B cell (primary cell): ENCODE measurements at regions not wholly inside any gene's neighbourhood (a gene's known extent, or its start where the extent isn't known, plus 50 kb on each side); places are given as distances from the start of the nearest gene placed in this dataset.

Source experiments
- ATAC-seq: fragments of 200-7000 bp; cut with Tn5 transposase; one replicate; pipeline ENCODE4 v1.10.0; 2021; ENCODE audit warnings: low read depth, mild to moderate bottlenecking, moderate number of reproducible peaks, moderate library complexity
- CTCF ChIA-PET: fragments of 350-600 bp; sonication (Branson Sonifier 250); formaldehyde crosslinking; loops from one replicate; lab custom pipeline; 2021; ENCODE audit warnings: antibody characterized with exemption, inconsistent platforms; lab: Charles Lee
- POLR2A ChIA-PET: fragments of 350-600 bp; sonication (Branson Sonifier 250); formaldehyde crosslinking; loops from one replicate; lab custom pipeline; 2021; ENCODE audit warnings: antibody characterized with exemption; lab: Charles Lee
- DNase-seq: peaks from one replicate; pipeline ENCODE4 v3.0.0; 2013
- H2AFZ ChIP-seq: 2 replicates; pipeline ENCODE4 v1.6.1; 2012; ENCODE audit warnings: mild to moderate bottlenecking, low read depth, low read length; ENCODE audit not compliant: insufficient read depth, poor library complexity, severe bottlenecking
- H3K27ac ChIP-seq, 2 donors: 1 replicate in 1 of 2; 2 replicates in 1 of 2; pipeline ENCODE4 v1.5.1; 2012 to 2013; ENCODE audit warnings: low read length in 2 of 2, mild to moderate bottlenecking in 2 of 2, moderate library complexity in 1 of 2
- H3K27me3 ChIP-seq, 4 experiments: fragments of 200-600 bp in 1 of 4; sonication (generic) in 1 of 4; replicated peaks in 1 of 4; 1 replicate in 2 of 4; 2 replicates in 2 of 4; pipeline versions ENCODE4 v1.6.1 to v1.7.0; 2013 to 2016; ENCODE audit warnings: low read length in 3 of 4, mild to moderate bottlenecking in 2 of 4, mixed read lengths in 1 of 4, moderate library complexity in 1 of 4; ENCODE audit not compliant: insufficient read depth in 4 of 4, control insufficient read depth in 3 of 4; ENCODE audit errors: control extremely low read depth in 1 of 4
- H3K36me3 ChIP-seq, 2 experiments: replicated peaks in 1 of 2; 1 replicate in 1 of 2; 2 replicates in 1 of 2; pipeline versions ENCODE4 v1.6.1 to v1.7.1; 2013; ENCODE audit warnings: low read length in 1 of 2; ENCODE audit not compliant: insufficient read depth in 2 of 2, control insufficient read depth in 1 of 2; ENCODE audit errors: control extremely low read depth in 1 of 2, extremely low read depth in 1 of 2
- H3K4me1 ChIP-seq, 2 donors: fragments of 200-600 bp in 1 of 2; sonication (generic) in 1 of 2; 1 replicate in 1 of 2; 2 replicates in 1 of 2; pipeline versions ENCODE4 v1.5.1 to v1.6.1; 2013 to 2017; ENCODE audit warnings: low read length in 2 of 2; ENCODE audit not compliant: control insufficient read depth in 2 of 2, insufficient read depth in 2 of 2
- H3K4me2 ChIP-seq: replicated peaks from 2 replicates; pipeline ENCODE3; 2012; ENCODE audit warnings: mild to moderate bottlenecking, low read depth, low read length; ENCODE audit not compliant: poor library complexity, severe bottlenecking
- H3K4me3 ChIP-seq, 5 experiments: fragments of 200-600 bp in 1 of 5; sonication (generic) in 1 of 5; 1 replicate in 3 of 5; 2 replicates in 2 of 5; pipeline versions ENCODE4 v1.5.1 to v1.7.0; 2011 to 2016; ENCODE audit warnings: low read length in 4 of 5, mild to moderate bottlenecking in 4 of 5, low read depth in 2 of 5, control low read depth in 1 of 5, moderate library complexity in 1 of 5; ENCODE audit not compliant: insufficient read depth in 1 of 5; ENCODE audit errors: control extremely low read depth in 1 of 5, extremely low read depth in 1 of 5
- H3K79me2 ChIP-seq: fragments of 200-600 bp; sonication (generic); one replicate; pipeline ENCODE4 v1.6.0; 2016; ENCODE audit warnings: low read length; ENCODE audit not compliant: control insufficient read depth, insufficient read depth
- H3K9ac ChIP-seq: fragments of 200-600 bp; sonication (generic); 2 replicates; pipeline ENCODE4 v1.6.1; 2017; ENCODE audit warnings: mild to moderate bottlenecking, low read length, moderate library complexity
- H3K9me3 ChIP-seq, 3 donors: one replicate each; pipeline versions ENCODE4 v1.6.1 to v1.7.1; 2013; ENCODE audit warnings: low read length in 2 of 3; ENCODE audit not compliant: control insufficient read depth in 2 of 3, insufficient read depth in 1 of 3; ENCODE audit errors: control extremely low read depth in 1 of 3
- H4K20me1 ChIP-seq: 2 replicates; pipeline ENCODE4 v1.6.0; 2012; ENCODE audit warnings: mild to moderate bottlenecking, low read length; ENCODE audit not compliant: insufficient read depth, control insufficient read depth, poor library complexity, severe bottlenecking
- H3K27ac Mint-ChIP-seq: one replicate; pipeline ENCODE4 v1.8.0; 2021; ENCODE audit warnings: mixed read lengths
- H3K27me3 Mint-ChIP-seq: one replicate; pipeline ENCODE4 v1.8.0; 2021; ENCODE audit warnings: mixed read lengths
- H3K4me1 Mint-ChIP-seq: one replicate; pipeline ENCODE4 v1.8.0; 2021; ENCODE audit warnings: mixed read lengths
- H3K4me3 Mint-ChIP-seq: one replicate; pipeline ENCODE4 v1.8.0; 2021; ENCODE audit warnings: mixed read lengths
- H3K9me3 Mint-ChIP-seq: one replicate; pipeline ENCODE4 v1.8.0; 2022; ENCODE audit warnings: mixed read lengths; ENCODE audit not compliant: insufficient read depth
- CTCF ChIP-seq: fragments of 200-600 bp; IDR thresholded peaks from one replicate; pipeline ENCODE4 v1.8.0; 2022; ENCODE audit warnings: antibody characterized with exemption, mild to moderate bottlenecking
- EZH2 ChIP-seq: IDR thresholded peaks from 2 replicates; pipeline ENCODE4 v1.6.1; 2012; ENCODE audit warnings: borderline replicate concordance, low read depth, mild to moderate bottlenecking, moderate library complexity, low read length; ENCODE audit not compliant: insufficient read depth, poor library complexity, severe bottlenecking
- WGBS: methylation state at CpG from one replicate; pipeline ENCODE4 v1.1.5; 2013; ENCODE audit warnings: missing lambda C conversion rate; ENCODE audit not compliant: insufficient coverage; 5-methylcytosine and 5-hydroxymethylcytosine counted together
- intact Hi-C: fragments of 100-400 bp; cut with micrococcal nuclease; formaldehyde crosslinking; loops from one replicate; pipeline ENCODE4 v1.10.0; 2022

DNA sequence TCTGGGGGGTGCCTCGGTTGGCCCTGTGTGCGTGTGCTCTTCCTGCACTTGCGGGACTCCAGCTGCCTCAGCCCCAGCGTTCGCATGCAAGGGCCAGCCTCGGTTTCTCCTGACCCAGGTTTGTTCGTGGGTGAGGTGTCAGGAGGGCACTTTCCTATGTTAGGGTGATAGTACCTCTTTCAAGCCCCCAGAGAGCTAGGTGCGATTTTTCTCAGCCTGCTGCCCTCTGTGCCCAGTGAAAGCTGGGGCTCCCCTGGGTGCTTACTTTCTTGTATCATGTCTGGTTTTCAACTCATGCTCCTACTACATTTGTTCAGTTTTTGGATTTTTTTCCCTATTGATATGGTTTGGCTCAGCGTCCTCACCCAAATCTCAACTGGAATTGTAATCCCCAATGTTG is 289.2 kb downstream of the TEX29 start:
- no peaks in the 10 kb centered on the region for H3K27me3 Mint-ChIP-seq
- H3K4me3 Mint-ChIP-seq = no peak overlapping the region
- Histone ChIP-seq H4K20me1 (no peaks in the 10 kb centered on the region), H2AFZ (no peak overlapping the region), H3K27ac (no peak overlapping the region), H3K79me2 (no peaks in the 10 kb centered on the region), H3K36me3 (no peaks in the 10 kb centered on the region), H3K9ac (no peak overlapping the region), H3K27me3 (no peaks in the 10 kb centered on the region), H3K4me3 (no peak overlapping the region), H3K4me2 (no peak overlapping the region), H3K9me3 (peaks cover 0 to 11% (median 1%) of the 10 kb centered on the region in 3 donors), H3K4me1 (no peaks in the 10 kb centered on the region)
- WGBS = 96% methylated on average over 8 of the region's 9 CpGs
- no peaks in the 10 kb centered on the region for H3K4me1 Mint-ChIP-seq
- TF ChIP-seq CTCF = no peak
- TF ChIP-seq EZH2 = no peak
- no peak for DNase-seq
- POLR2A ChIA-PET = no interaction called here
- intact Hi-C loops = no loop called here
- CTCF ChIA-PET = no interaction called here
- no peak overlapping the region for H3K27ac Mint-ChIP-seq
- no peaks in the 10 kb centered on the region for H3K9me3 Mint-ChIP-seq
- no peak for ATAC-seq

GRCh38 chr13:111610081-111610480 is 289.6 kb downstream of the TEX29 start:
- Histone ChIP-seq H3K4me1 (no peaks in the 10 kb centered on the region), H3K4me2 (no peak overlapping the region), H3K36me3 (no peaks in the 10 kb centered on the region), H4K20me1 (no peaks in the 10 kb centered on the region), H3K27ac (no peak overlapping the region), H3K79me2 (no peaks in the 10 kb centered on the region), H3K9me3 (peaks cover 0 to 11% (median 1%) of the 10 kb centered on the region in 3 donors), H2AFZ (no peak overlapping the region), H3K27me3 (no peaks in the 10 kb centered on the region), H3K4me3 (no peak overlapping the region), H3K9ac (no peak overlapping the region)
- Mint-ChIP-seq H3K4me1 (no peaks in the 10 kb centered on the region), H3K27me3 (no peaks in the 10 kb centered on the region), H3K27ac (no peak overlapping the region), H3K4me3 (no peak overlapping the region), H3K9me3 (no peaks in the 10 kb centered on the region)
- DNase-seq (no peak), ATAC-seq (no peak)
- TF ChIP-seq CTCF = no peak
- intact Hi-C loops = no loop called here
- POLR2A ChIA-PET = no interaction called here
- CTCF ChIA-PET = no interaction called here
- 80% methylated on average over 2 of the region's 4 CpGs for WGBS
